Suprapubic skin (tissue), 4 donors: ENCODE measurements at regions not wholly inside any gene's neighbourhood (a gene's known extent, or its start where the extent isn't known, plus 50 kb on each side); places are given as distances from the start of the nearest gene placed in this dataset.
A peak's percentile ranks its signal among the peaks of the same experiment; 100 is the strongest.

ENCODE experiments used
- DNase-seq, 2 donors: peaks; one replicate each; pipeline ENCODE4 v3.0.0-alpha.2; 2019; ENCODE audit warnings: low spot score in 2 of 2
- H3K27ac ChIP-seq: fragments of 200-600 bp; sonication (generic); one replicate; pipeline ENCODE4 v1.5.1; 2019
- H3K27me3 ChIP-seq: fragments of 200-600 bp; sonication (generic); one replicate; pipeline ENCODE4 v1.5.1; 2019
- H3K36me3 ChIP-seq: fragments of 200-600 bp; sonication (generic); one replicate; pipeline ENCODE4 v1.5.1; 2019
- H3K4me1 ChIP-seq: fragments of 200-600 bp; sonication (generic); one replicate; pipeline ENCODE4 v1.5.1; 2019
- H3K4me3 ChIP-seq: fragments of 200-600 bp; sonication (generic); one replicate; pipeline ENCODE4 v1.5.1; 2019; ENCODE audit warnings: mild to moderate bottlenecking
- H3K9me3 ChIP-seq: fragments of 200-600 bp; sonication (generic); one replicate; pipeline ENCODE4 v1.5.1; 2019
- EP300 ChIP-seq: sonication (generic); formaldehyde crosslinking; IDR thresholded peaks from one replicate; pipeline ENCODE4 v1.6.1; 2017; ENCODE audit warnings: antibody characterized with exemption
- POLR2A ChIP-seq, 2 donors: fragments of 450-650 bp; IDR thresholded peaks; one replicate each; pipeline ENCODE4 v1.6.1; 2017; ENCODE audit warnings: antibody characterized with exemption in 2 of 2, mild to moderate bottlenecking in 2 of 2, moderate library complexity in 2 of 2
- POLR2AphosphoS5 ChIP-seq, 3 donors: sonication (generic); formaldehyde crosslinking; IDR thresholded peaks; one replicate each; pipeline ENCODE4 v1.6.1; 2017; ENCODE audit warnings: antibody characterized with exemption in 3 of 3
- WGBS: methylation state at CpG from one replicate; pipeline ENCODE4 v1.1.5; 2018; 5-methylcytosine and 5-hydroxymethylcytosine counted together
- TF ChIP-seq, protein P1 (sequence below), 2 donors: fragments of 200-600 bp in 1 of 2; fragments of 450-650 bp in 1 of 2; sonication (generic) in 1 of 2; IDR thresholded peaks; one replicate each; pipeline ENCODE4 v1.5.1; 2016 to 2019; ENCODE audit warnings: antibody characterized with exemption in 2 of 2, mild to moderate bottlenecking in 1 of 2, moderate library complexity in 1 of 2

DNA sequence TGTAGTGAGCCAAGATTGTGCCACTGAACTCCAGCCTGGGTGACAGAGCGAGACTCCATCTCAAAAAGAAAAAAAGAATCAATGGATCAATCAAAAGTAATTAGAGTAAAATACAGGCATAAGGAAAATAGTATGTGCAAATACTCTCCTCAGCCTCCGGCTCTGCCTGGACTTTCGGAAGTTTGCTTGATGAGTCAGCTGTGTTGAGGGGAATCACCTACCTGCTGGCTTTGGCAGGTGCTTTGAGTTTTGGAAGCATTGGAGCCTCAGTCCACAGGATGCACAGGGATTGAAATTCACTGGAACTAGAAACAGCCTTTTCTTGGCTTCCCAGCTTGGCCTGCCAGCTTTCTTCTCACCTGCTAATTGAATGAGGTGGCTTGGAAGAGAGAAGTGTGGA lies 268.2 kb downstream of the PCNX1 start:
- Histone ChIP-seq H3K4me3 (no peak overlapping the region), H3K27ac (no peak overlapping the region), H3K9me3 (no peaks in the 10 kb centered on the region), H3K27me3 (peaks cover 4% of the 10 kb centered on the region), H3K36me3 (no peaks in the 10 kb centered on the region), H3K4me1 (no peaks in the 10 kb centered on the region)
- 51% methylated on average over 3 of the region's 3 CpGs for WGBS
- TF ChIP-seq, protein P1, sequence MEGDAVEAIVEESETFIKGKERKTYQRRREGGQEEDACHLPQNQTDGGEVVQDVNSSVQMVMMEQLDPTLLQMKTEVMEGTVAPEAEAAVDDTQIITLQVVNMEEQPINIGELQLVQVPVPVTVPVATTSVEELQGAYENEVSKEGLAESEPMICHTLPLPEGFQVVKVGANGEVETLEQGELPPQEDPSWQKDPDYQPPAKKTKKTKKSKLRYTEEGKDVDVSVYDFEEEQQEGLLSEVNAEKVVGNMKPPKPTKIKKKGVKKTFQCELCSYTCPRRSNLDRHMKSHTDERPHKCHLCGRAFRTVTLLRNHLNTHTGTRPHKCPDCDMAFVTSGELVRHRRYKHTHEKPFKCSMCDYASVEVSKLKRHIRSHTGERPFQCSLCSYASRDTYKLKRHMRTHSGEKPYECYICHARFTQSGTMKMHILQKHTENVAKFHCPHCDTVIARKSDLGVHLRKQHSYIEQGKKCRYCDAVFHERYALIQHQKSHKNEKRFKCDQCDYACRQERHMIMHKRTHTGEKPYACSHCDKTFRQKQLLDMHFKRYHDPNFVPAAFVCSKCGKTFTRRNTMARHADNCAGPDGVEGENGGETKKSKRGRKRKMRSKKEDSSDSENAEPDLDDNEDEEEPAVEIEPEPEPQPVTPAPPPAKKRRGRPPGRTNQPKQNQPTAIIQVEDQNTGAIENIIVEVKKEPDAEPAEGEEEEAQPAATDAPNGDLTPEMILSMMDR (IDR thresholded peaks at IDR 0.05), result no peak
- TF ChIP-seq POLR2A (IDR thresholded peaks at IDR 0.05) (no peak), EP300 (no peak), POLR2AphosphoS5 (IDR thresholded peaks at IDR 0.05) (no peak)
- DNase-seq, result peak in 1 of 2 donors; percentile 23

DNA sequence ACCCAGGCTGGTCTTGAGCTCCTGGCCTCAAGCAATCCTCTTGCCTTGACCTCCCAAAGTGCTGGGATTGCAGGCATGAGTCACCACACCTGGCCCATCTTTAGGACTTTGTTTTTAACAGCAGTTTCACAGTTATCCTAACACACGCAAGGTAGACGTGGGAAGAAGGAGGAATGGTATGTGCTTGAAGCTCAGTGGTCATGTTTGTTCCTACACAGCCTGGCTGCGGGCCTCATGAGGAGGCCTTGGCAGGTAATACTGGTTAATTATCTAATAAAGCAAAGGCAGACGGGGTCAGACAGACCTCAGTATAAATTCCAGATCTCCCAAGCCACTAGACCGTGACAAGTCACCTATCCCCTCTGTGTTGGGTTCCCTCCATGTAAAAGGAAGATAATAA lies 271.8 kb downstream of the PCNX1 start:
- no peak overlapping the region for H3K4me3 ChIP-seq
- TF ChIP-seq EP300, result no peak
- no peak for TF ChIP-seq POLR2A (IDR thresholded peaks at IDR 0.05)
- TF ChIP-seq, protein P1 (IDR thresholded peaks at IDR 0.05), result no peak
- no peak for TF ChIP-seq POLR2AphosphoS5 (IDR thresholded peaks at IDR 0.05)
- no peaks in the 10 kb centered on the region for H3K27me3 ChIP-seq
- WGBS, result 84% methylated on average over 5 of the region's 5 CpGs
- no peaks in the 10 kb centered on the region for H3K9me3 ChIP-seq
- DNase-seq, result peak in 1 of 2 donors; percentile 21
- H3K27ac ChIP-seq, result no peak overlapping the region
- H3K4me1 ChIP-seq, result no peaks in the 10 kb centered on the region
- no peaks in the 10 kb centered on the region for H3K36me3 ChIP-seq

DNA sequence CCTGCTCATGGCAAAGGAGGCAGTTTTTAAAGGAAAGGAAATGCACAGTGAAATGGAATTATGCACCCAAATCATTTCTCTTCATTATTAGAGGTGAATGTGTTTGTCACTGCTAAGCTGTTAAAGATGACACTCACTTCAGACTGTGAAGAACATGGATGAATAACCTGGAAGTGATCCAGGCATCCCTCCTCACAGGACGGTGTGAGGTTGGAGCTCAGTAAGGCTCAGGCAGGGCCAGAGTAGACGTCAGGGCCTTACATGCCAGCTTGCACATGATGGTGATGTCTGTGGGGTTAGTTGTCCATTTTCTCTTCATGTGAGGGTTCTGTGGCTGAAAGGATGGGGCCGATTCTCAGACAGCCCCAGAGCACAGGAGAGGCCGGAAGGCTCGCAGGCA lies 273.1 kb downstream of the PCNX1 start:
- H3K27me3 ChIP-seq, result no peaks in the 10 kb centered on the region
- DNase-seq, result peak in 1 of 2 donors; percentile 16
- WGBS, result 88% methylated on average over 5 of the region's 5 CpGs
- no peaks in the 10 kb centered on the region for H3K36me3 ChIP-seq
- H3K4me3 ChIP-seq, result no peak overlapping the region
- TF ChIP-seq POLR2A (IDR thresholded peaks at IDR 0.05) (no peak), EP300 (no peak), POLR2AphosphoS5 (IDR thresholded peaks at IDR 0.05) (no peak)
- TF ChIP-seq, protein P1 (IDR thresholded peaks at IDR 0.05), result no peak
- no peaks in the 10 kb centered on the region for H3K9me3 ChIP-seq
- H3K27ac ChIP-seq, result no peak overlapping the region
- no peaks in the 10 kb centered on the region for H3K4me1 ChIP-seq

DNA sequence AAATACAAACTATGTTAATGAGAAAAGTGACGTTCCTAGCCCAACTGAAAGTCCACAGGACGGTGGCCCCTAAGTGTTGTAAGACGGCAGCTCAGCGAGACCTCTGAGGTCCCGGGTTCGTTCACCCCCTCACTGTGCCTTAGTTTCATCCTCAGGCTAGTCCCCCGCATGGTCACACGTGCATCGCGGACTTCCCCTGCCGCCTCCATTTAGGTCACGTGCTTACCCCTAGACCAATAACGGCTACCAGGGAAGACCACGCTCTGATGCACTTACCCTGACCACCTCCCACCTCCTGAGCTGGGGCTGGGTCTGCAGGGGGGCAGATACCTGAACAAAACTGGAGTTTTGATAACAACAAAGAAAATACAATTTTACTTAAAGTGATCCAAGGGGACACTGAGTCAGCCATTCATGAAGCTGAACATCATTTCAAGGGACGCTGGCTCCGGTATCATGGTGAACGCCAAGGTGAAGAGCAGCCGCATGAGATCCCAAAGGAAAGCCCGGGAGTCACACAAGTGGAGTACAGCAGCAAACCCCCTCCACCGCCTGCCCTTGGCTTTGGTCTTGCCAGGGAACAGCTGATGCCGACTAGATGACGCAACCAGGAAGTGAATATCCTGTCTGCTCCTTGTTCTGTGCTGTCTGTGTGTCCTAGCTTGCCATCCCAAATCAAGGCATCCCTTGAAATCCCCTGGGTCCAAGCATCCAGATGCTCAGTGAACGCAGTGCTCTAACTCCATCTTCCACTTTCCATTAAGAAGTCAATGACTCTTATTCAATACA lies 274.1 kb downstream of the PCNX1 start:
- no peaks in the 10 kb centered on the region for H3K36me3 ChIP-seq
- H3K4me1 ChIP-seq, result no peaks in the 10 kb centered on the region
- H3K27ac ChIP-seq, result no peak overlapping the region
- no peak overlapping the region for H3K4me3 ChIP-seq
- no peaks in the 10 kb centered on the region for H3K9me3 ChIP-seq
- DNase-seq, result peak in 1 of 2 donors; percentile 59
- no peaks in the 10 kb centered on the region for H3K27me3 ChIP-seq
- TF ChIP-seq, protein P1 (IDR thresholded peaks at IDR 0.05), result no peak
- TF ChIP-seq POLR2AphosphoS5 (IDR thresholded peaks at IDR 0.05) (no peak), EP300 (no peak)
- 92% methylated on average over 23 of the region's 23 CpGs for WGBS

DNA sequence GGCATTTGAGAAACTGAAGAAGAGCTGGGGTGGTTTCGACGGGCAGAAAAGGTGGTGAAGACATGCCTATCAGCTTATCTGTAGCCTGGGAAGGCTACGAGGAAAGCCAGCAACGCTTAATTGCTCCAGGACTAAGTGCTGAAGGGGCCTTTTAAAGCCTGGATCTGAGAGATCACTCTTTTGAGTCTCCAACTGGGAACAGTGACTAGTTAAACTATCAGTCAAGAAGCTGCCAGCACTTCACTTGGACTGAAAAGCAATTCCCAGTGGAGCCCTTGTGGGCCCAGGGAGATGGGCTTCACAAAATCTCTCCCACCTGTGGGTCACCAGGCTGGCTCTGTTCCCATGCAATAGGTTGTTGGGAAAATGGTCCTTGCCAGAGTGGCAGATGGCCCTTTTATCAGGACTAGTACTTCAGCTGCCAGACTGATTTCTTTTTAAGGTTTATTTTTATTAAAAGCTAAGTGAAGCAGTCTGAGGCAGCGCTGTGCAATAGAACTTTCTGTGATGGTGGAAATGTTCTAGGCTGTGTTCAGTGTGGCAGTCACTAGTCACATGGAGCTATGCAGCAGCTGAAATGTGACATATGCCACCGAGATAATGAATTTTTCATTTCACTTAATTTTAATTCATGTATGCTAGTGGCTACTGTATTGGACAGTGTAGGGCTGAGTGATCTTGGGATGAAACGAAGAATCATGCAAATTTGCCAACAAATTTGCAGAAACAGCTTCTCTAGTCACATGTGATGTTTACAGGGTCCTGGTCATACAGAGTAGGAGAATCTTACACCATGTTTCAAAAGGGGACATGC lies 276.8 kb downstream of the PCNX1 start:
- Histone ChIP-seq H3K9me3 (no peaks in the 10 kb centered on the region), H3K36me3 (no peaks in the 10 kb centered on the region), H3K4me3 (no peak overlapping the region), H3K27me3 (peaks cover 8% of the 10 kb centered on the region), H3K4me1 (no peaks in the 10 kb centered on the region), H3K27ac (no peak overlapping the region)
- WGBS, result 73% methylated on average over 7 of the region's 7 CpGs
- DNase-seq, result peak in 1 of 2 donors; percentile 31
- TF ChIP-seq POLR2A (IDR thresholded peaks at IDR 0.05) (no peak), POLR2AphosphoS5 (IDR thresholded peaks at IDR 0.05) (no peak), EP300 (no peak)
- TF ChIP-seq, protein P1 (IDR thresholded peaks at IDR 0.05), result no peak
